ENCODE measurements at regions not wholly inside any gene's neighbourhood (a gene's known extent, or its start where the extent isn't known, plus 50 kb on each side); places are given as distances from the start of the nearest gene placed in this dataset.

GRCh38 chr2:136383167-136383566 lies 265.2 kb upstream of the CXCR4 start:
- TF ChIP-seq CTCF (conservative IDR thresholded peaks at IDR 0.05; ENCODE audit: low read depth, low read length): no peak
- no peak for TF ChIP-seq EZH2 (IDR thresholded peaks at IDR 0.05; ENCODE audit: borderline replicate concordance, low read depth, low read length, poor library complexity, severe bottlenecking)
